ENCODE measurements at regions not wholly inside any gene's neighbourhood (a gene's known extent, or its start where the extent isn't known, plus 50 kb on each side); places are given as distances from the start of the nearest gene placed in this dataset.
A peak's percentile ranks its signal among the peaks of the same experiment; 100 is the strongest.

- H3K27me3 ChIP-seq (replicated peaks in 1 of 4; ENCODE audit: control insufficient read depth in 3 of 4, extremely low read depth in 1 of 4, insufficient read depth in 3 of 4, low read length in 3 of 4) = no peaks in the 10 kb centered on the region
- no peak overlapping the region for H3K9ac ChIP-seq (replicated peaks in 1 of 4; ENCODE audit: extremely low read depth in 1 of 4, low read depth in 3 of 4, low read length in 3 of 4)
- H3K14ac ChIP-seq (ENCODE audit: insufficient read length) = no peak overlapping the region
- ChIA-PET CTCF (ENCODE audit: partially characterized antibody) (interaction anchor here (1.7 kb wide), 1 partner anchor 51 kb away, joined by 5 read pairs; no protein-coding TSS in a partner anchor), POLR2A (ENCODE audit: partially characterized antibody) (no interaction called here)
- no peak overlapping the region for H3K4me3 ChIP-seq (ENCODE audit: extremely low read depth in 1 of 4, insufficient read depth in 2 of 4, low read depth in 3 of 4, low read length in 4 of 4)
- H3K9me3 ChIP-seq (ENCODE audit: insufficient read depth in 2 of 2, low read depth in 1 of 2, low read length in 1 of 2) = no peaks in the 10 kb centered on the region
- no peak overlapping the region for H4K5ac ChIP-seq (ENCODE audit: insufficient read length, low read depth, low read length)
- H2AK5ac ChIP-seq (ENCODE audit: low read depth, low read length) = no peak overlapping the region
- no peak for FAIRE-seq
- WGBS, 2 experiments (ENCODE audit: extremely low coverage in 1 of 2, insufficient coverage in 1 of 2, insufficient read length in 1 of 2, insufficient replicate concordance in 2 of 2, low coverage in 1 of 2, low lambda C conversion rate in 2 of 2, missing lambda C conversion rate in 1 of 2) = 92% methylated on average over 10 of the region's 10 CpGs; no CpG with 5 or more reads in 1 of the 2 experiments
- H3K27ac ChIP-seq (ENCODE audit: low read depth, low read length) = no peak overlapping the region
- no peaks in the 10 kb centered on the region for H4K20me1 ChIP-seq (replicated peaks in 1 of 2; ENCODE audit: control insufficient read depth in 1 of 2, insufficient read depth in 2 of 2, low read length in 2 of 2)
- no peak overlapping the region for H3K56ac ChIP-seq (replicated peaks; ENCODE audit: insufficient read length, low read depth, low read length)
- no peak overlapping the region for H2AFZ ChIP-seq (ENCODE audit: low read length)
- H3K79me2 ChIP-seq (ENCODE audit: control insufficient read depth in 1 of 2, insufficient read depth in 2 of 2, low read length in 2 of 2) = no peaks in the 10 kb centered on the region
- H3K36me3 ChIP-seq (ENCODE audit: control insufficient read depth in 2 of 4, insufficient read depth in 4 of 4, low read length in 3 of 4) = no peaks in the 10 kb centered on the region
- H4K91ac ChIP-seq (replicated peaks; ENCODE audit: insufficient read length, low read length) = no peak overlapping the region
- H3K23ac ChIP-seq (ENCODE audit: insufficient read length) = no peak overlapping the region
- H2BK15ac ChIP-seq (ENCODE audit: low read length) = no peak overlapping the region
- H3K18ac ChIP-seq (ENCODE audit: extremely low read depth, low read length) = no peak overlapping the region
- H3K4me1 ChIP-seq (replicated peaks in 1 of 4; ENCODE audit: control insufficient read depth in 3 of 4, insufficient read depth in 4 of 4, low read length in 3 of 4) = no peaks in the 10 kb centered on the region
- DNase-seq (ENCODE audit: low read depth in 1 of 2, low spot score in 2 of 2) = peak in 1 of 2 experiments; percentile 23
- H2BK20ac ChIP-seq (ENCODE audit: low read length) = no peak overlapping the region
- H3K79me1 ChIP-seq (ENCODE audit: low read depth, low read length) = no peaks in the 10 kb centered on the region
- H2BK12ac ChIP-seq (ENCODE audit: low read depth, low read length) = no peak overlapping the region
- no peaks in the 10 kb centered on the region for H3K23me2 ChIP-seq (ENCODE audit: low read depth, low read length)
- no peak overlapping the region for H3K4ac ChIP-seq (replicated peaks; ENCODE audit: insufficient read length, low read depth, low read length)
- no peak overlapping the region for H2BK5ac ChIP-seq (ENCODE audit: low read depth, low read length)
- H2BK120ac ChIP-seq (replicated peaks; ENCODE audit: low read depth, low read length) = no peak overlapping the region
- no peak overlapping the region for H3K4me2 ChIP-seq (ENCODE audit: insufficient read depth in 1 of 2, low read depth in 2 of 2, low read length in 2 of 2)
- no peak overlapping the region for H4K8ac ChIP-seq (ENCODE audit: extremely low read depth, insufficient read depth, low read length)
- TF ChIP-seq FOSL1 (IDR thresholded peaks at IDR 0.05; ENCODE audit: insufficient read depth, low read depth, low read length) (no peak), USF2 (IDR thresholded peaks at IDR 0.05; ENCODE audit: low read length) (no peak), BRCA1 (IDR thresholded peaks at IDR 0.05; ENCODE audit: low read depth, low read length) (no peak), ATF3 (IDR thresholded peaks at IDR 0.05; ENCODE audit: insufficient read depth, low read depth, low read length) (no peak), BCL11A (IDR thresholded peaks at IDR 0.05; ENCODE audit: low read depth in 2 of 2, low read length in 2 of 2) (no peak), ATF2 (IDR thresholded peaks at IDR 0.05; ENCODE audit: low read length) (no peak), NANOG (IDR thresholded peaks at IDR 0.05; ENCODE audit: insufficient read depth, low read depth, low read length, poor library complexity, severe bottlenecking) (no peak), YY1 (IDR thresholded peaks at IDR 0.05; ENCODE audit: low read depth, low read length) (no peak), TCF12 (IDR thresholded peaks at IDR 0.05; ENCODE audit: low read depth, low read length) (no peak), POU5F1 (IDR thresholded peaks at IDR 0.05; ENCODE audit: low read depth, low read length) (no peak)
Observed at GRCh38 chr4:38230121-38230801, 270.1 kb downstream of the PTTG2 start.
